ENCODE measurements at regions not wholly inside any gene's neighbourhood (a gene's known extent, or its start where the extent isn't known, plus 50 kb on each side); places are given as distances from the start of the nearest gene placed in this dataset.

- TF ChIP-seq POLR2A (IDR thresholded peaks at IDR 0.05) (no peak), EP300 (IDR thresholded peaks at IDR 0.05) (no peak), CTCF (IDR thresholded peaks at IDR 0.05) (no peak)
These were observed 322.1 kb upstream of the TMPRSS15 start for GRCh38 chr21:18725653-18726052.
